ENCODE measurements at regions not wholly inside any gene's neighbourhood (a gene's known extent, or its start where the extent isn't known, plus 50 kb on each side); places are given as distances from the start of the nearest gene placed in this dataset.

GRCh38 chr4:4782969-4783368 is 76.5 kb upstream of the MSX1 start:
- Histone ChIP-seq H3K27ac (ENCODE audit: low read depth in 2 of 2, low read length in 2 of 2) (no peak overlapping the region), H3K4me3 (ENCODE audit: low read length in 3 of 3) (no peak overlapping the region), H3K9ac (ENCODE audit: low read length in 3 of 3) (no peak overlapping the region), H3K27me3 (ENCODE audit: control insufficient read depth, insufficient read depth, low read length) (no peaks in the 10 kb centered on the region), H3K4me1 (ENCODE audit: control insufficient read depth in 2 of 3, insufficient read depth in 2 of 3, low read depth in 1 of 3, low read length in 3 of 3) (no peaks in the 10 kb centered on the region), H3K36me3 (ENCODE audit: control insufficient read depth in 2 of 3, insufficient read depth in 3 of 3, low read length in 3 of 3) (no peaks in the 10 kb centered on the region), H3K9me3 (ENCODE audit: control insufficient read depth in 2 of 3, insufficient read depth in 1 of 3, low read length in 3 of 3) (peaks cover 0 to 3% (median 0%) of the 10 kb centered on the region in 3 donors)
- DNase-seq (no peak), FAIRE-seq (no peak)
- intact Hi-C loops (cut with DNase I) = no loop called here
- no peak for TF ChIP-seq CTCF (IDR thresholded peaks at IDR 0.05; ENCODE audit: borderline replicate concordance, extremely low read depth, insufficient read depth)

- Histone ChIP-seq H3K27ac (ENCODE audit: low read depth in 2 of 2, low read length in 2 of 2) (no peak overlapping the region), H3K9ac (ENCODE audit: low read length in 3 of 3) (no peak overlapping the region), H3K36me3 (ENCODE audit: control insufficient read depth in 2 of 3, insufficient read depth in 3 of 3, low read length in 3 of 3) (no peaks in the 10 kb centered on the region), H3K4me3 (ENCODE audit: low read length in 3 of 3) (no peak overlapping the region), H3K4me1 (ENCODE audit: control insufficient read depth in 2 of 3, insufficient read depth in 2 of 3, low read depth in 1 of 3, low read length in 3 of 3) (no peaks in the 10 kb centered on the region), H3K9me3 (ENCODE audit: control insufficient read depth in 2 of 3, insufficient read depth in 1 of 3, low read length in 3 of 3) (peaks cover 0 to 3% (median 0%) of the 10 kb centered on the region in 3 donors), H3K27me3 (ENCODE audit: control insufficient read depth, insufficient read depth, low read length) (no peaks in the 10 kb centered on the region)
- DNase-seq (no peak), FAIRE-seq (no peak)
- intact Hi-C loops (cut with DNase I) = no loop called here
- no peak for TF ChIP-seq CTCF (IDR thresholded peaks at IDR 0.05; ENCODE audit: borderline replicate concordance, extremely low read depth, insufficient read depth)
Measured at GRCh38 chr4:4781936-4782707, 77.3 kb upstream of the MSX1 start.

- H3K27me3 ChIP-seq (ENCODE audit: control insufficient read depth, insufficient read depth, low read length) = no peaks in the 10 kb centered on the region
- no peaks in the 10 kb centered on the region for H3K4me1 ChIP-seq (ENCODE audit: control insufficient read depth in 2 of 3, insufficient read depth in 2 of 3, low read depth in 1 of 3, low read length in 3 of 3)
- no peak overlapping the region for H3K27ac ChIP-seq (ENCODE audit: low read depth in 2 of 2, low read length in 2 of 2)
- H3K4me3 ChIP-seq (ENCODE audit: low read length in 3 of 3) = no peak overlapping the region
- H3K9ac ChIP-seq (ENCODE audit: low read length in 3 of 3) = no peak overlapping the region
- H3K36me3 ChIP-seq (ENCODE audit: control insufficient read depth in 2 of 3, insufficient read depth in 3 of 3, low read length in 3 of 3) = no peaks in the 10 kb centered on the region
- intact Hi-C loops (cut with DNase I) = no loop called here
- no peak for TF ChIP-seq CTCF (IDR thresholded peaks at IDR 0.05; ENCODE audit: borderline replicate concordance, extremely low read depth, insufficient read depth)
- FAIRE-seq (no peak), DNase-seq (no peak)
- peaks cover 0 to 3% (median 0%) of the 10 kb centered on the region in 3 donors for H3K9me3 ChIP-seq (ENCODE audit: control insufficient read depth in 2 of 3, insufficient read depth in 1 of 3, low read length in 3 of 3)
Measured at GRCh38 chr4:4780729-4781244, 78.7 kb upstream of the MSX1 start.
